HG03039 (cell line): ENCODE measurements at regions not wholly inside any gene's neighbourhood (a gene's known extent, or its start where the extent isn't known, plus 50 kb on each side); places are given as distances from the start of the nearest gene placed in this dataset.

Experiments
- ATAC-seq: cut with Tn5 transposase; IDR thresholded peaks from one replicate; pipeline ENCODE4 v1.9.1; 2021; ENCODE audit warnings: mild to moderate bottlenecking, moderate library complexity; ENCODE audit not compliant: unreplicated experiment

GRCh38 chr6:164336455-164336854 is 921.9 kb downstream of the QKI start:
- no peak for ATAC-seq

- ATAC-seq = no peak
These were observed 916.5 kb downstream of the QKI start for GRCh38 chr6:164331026-164331425.

GRCh38 chr6:164325168-164325567 is 910.6 kb downstream of the QKI start:
- ATAC-seq = no peak

- no peak for ATAC-seq
These were observed 908.0 kb downstream of the QKI start for GRCh38 chr6:164322533-164322932.

GRCh38 chr6:164321297-164321696 is 906.8 kb downstream of the QKI start:
- ATAC-seq = no peak

- ATAC-seq = no peak
These were observed 900.9 kb downstream of the QKI start for GRCh38 chr6:164315376-164315775.

GRCh38 chr6:164308339-164308738 is 893.8 kb downstream of the QKI start:
- ATAC-seq = no peak

- ATAC-seq = no peak
These were observed 888.8 kb downstream of the QKI start for GRCh38 chr6:164303102-164303964.

- no peak for ATAC-seq
These were observed 881.9 kb downstream of the QKI start for GRCh38 chr6:164296411-164296810.

- no peak for ATAC-seq
These were observed 879.7 kb downstream of the QKI start for GRCh38 chr6:164294047-164294784.

- ATAC-seq = no peak
These were observed 876.7 kb downstream of the QKI start for GRCh38 chr6:164291224-164291623.

- no peak for ATAC-seq
These were observed 875.6 kb downstream of the QKI start for GRCh38 chr6:164290101-164290500.

GRCh38 chr6:164286011-164286410 is 871.5 kb downstream of the QKI start:
- ATAC-seq = no peak

- no peak for ATAC-seq
These were observed 869.1 kb downstream of the QKI start for GRCh38 chr6:164283574-164283973.

- no peak for ATAC-seq
These were observed 861.7 kb downstream of the QKI start for GRCh38 chr6:164276211-164276610.

GRCh38 chr6:164275773-164276172 is 861.3 kb downstream of the QKI start:
- ATAC-seq = no peak

- no peak for ATAC-seq
These were observed 860.0 kb downstream of the QKI start for GRCh38 chr6:164274493-164274892.

GRCh38 chr6:164273491-164273890 is 859.0 kb downstream of the QKI start:
- ATAC-seq = no peak

GRCh38 chr6:164266851-164267250 is 852.3 kb downstream of the QKI start:
- no peak for ATAC-seq

GRCh38 chr6:164262348-164262747 is 847.8 kb downstream of the QKI start:
- ATAC-seq = no peak

GRCh38 chr6:164258421-164258820 is 843.9 kb downstream of the QKI start:
- no peak for ATAC-seq

- ATAC-seq = no peak
These were observed 838.4 kb downstream of the QKI start for GRCh38 chr6:164252948-164253347.
